HFF-Myc (cell line): ENCODE measurements at regions not wholly inside any gene's neighbourhood (a gene's known extent, or its start where the extent isn't known, plus 50 kb on each side); places are given as distances from the start of the nearest gene placed in this dataset.
"Not testable (repeated sequence)": the region's sequence is repeated elsewhere in the genome, so short reads cannot be mapped to it uniquely, and the experiment has no call there.

Source experiments
- DNase-seq: peaks from one replicate; pipeline ENCODE4 v3.0.0-alpha.2; 2011; ENCODE audit warnings: low read depth; ENCODE audit errors: extremely low read depth
- H3K4me3 ChIP-seq: replicated peaks from 2 replicates; pipeline ENCODE4 v1.5.1; 2011; ENCODE audit warnings: low read depth, mild to moderate bottlenecking, control low read depth, low read length
- CTCF ChIP-seq: IDR thresholded peaks from 2 replicates; pipeline ENCODE4 v1.5.1; 2012; ENCODE audit warnings: mild to moderate bottlenecking, low read depth, low read length, control low read depth; ENCODE audit errors: missing control alignments

- DNase-seq: no peak
- no peak overlapping the region for H3K4me3 ChIP-seq
- TF ChIP-seq CTCF: no peak
Observed at GRCh38 chr12:47610686-47611252, 95.1 kb downstream of the RPAP3 start.

GRCh38 chr12:47609806-47610205 is 96.0 kb downstream of the RPAP3 start:
- TF ChIP-seq CTCF: no peak
- DNase-seq: no peak
- H3K4me3 ChIP-seq: no peak overlapping the region

- DNase-seq, H3K4me3 ChIP-seq: not testable (repeated sequence)
Observed at GRCh38 chr12:47608671-47609070, 97.2 kb downstream of the RPAP3 start.

- H3K4me3 ChIP-seq: no peak overlapping the region
- TF ChIP-seq CTCF: no peak
- DNase-seq: no peak
Observed at GRCh38 chr12:47604221-47604873, 101.5 kb downstream of the RPAP3 start.

- DNase-seq: no peak
- no peak for TF ChIP-seq CTCF
- no peak overlapping the region for H3K4me3 ChIP-seq
Observed at GRCh38 chr12:47602949-47603558, 102.8 kb downstream of the RPAP3 start.

- no peak for DNase-seq
- no peak for TF ChIP-seq CTCF
- no peak overlapping the region for H3K4me3 ChIP-seq
Observed at GRCh38 chr12:47602325-47602724, 103.5 kb downstream of the RPAP3 start.

- H3K4me3 ChIP-seq: no peak overlapping the region
- DNase-seq: no peak
- TF ChIP-seq CTCF: no peak
Observed at GRCh38 chr12:47601071-47601470, 104.8 kb downstream of the RPAP3 start.
